ENCODE measurements at regions not wholly inside any gene's neighbourhood (a gene's known extent, or its start where the extent isn't known, plus 50 kb on each side); places are given as distances from the start of the nearest gene placed in this dataset.

DNA sequence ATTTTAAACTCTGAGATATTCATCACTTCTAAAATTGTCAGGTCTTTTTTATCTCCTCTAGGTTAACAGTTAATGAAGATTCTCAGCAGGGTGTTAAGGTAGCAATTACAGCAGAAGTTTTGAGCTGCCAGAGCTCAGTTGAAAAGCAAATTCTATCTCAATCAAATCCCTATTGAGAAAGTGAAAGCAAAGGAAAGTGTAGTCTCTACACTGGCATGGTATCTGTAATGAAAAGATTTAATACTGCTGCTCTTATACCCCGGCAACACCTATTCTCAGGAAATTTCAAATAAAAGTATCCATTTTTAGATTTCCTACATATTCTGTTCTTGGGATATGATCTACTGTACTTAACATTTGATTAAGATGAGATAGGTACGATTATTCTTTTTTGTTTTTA lies 913.5 kb downstream of the MRPL39 start:
- FAIRE-seq (no peak), DNase-seq (ENCODE audit: low read depth in 1 of 2, low spot score in 2 of 2) (no peak)
- no peak overlapping the region for H3K18ac ChIP-seq (ENCODE audit: extremely low read depth, low read length)
- H3K4me1 ChIP-seq (replicated peaks in 1 of 4; ENCODE audit: control insufficient read depth in 3 of 4, insufficient read depth in 4 of 4, low read length in 3 of 4) = no peaks in the 10 kb centered on the region
- WGBS, 2 experiments (ENCODE audit: extremely low coverage in 1 of 2, insufficient coverage in 1 of 2, insufficient read length in 1 of 2, insufficient replicate concordance in 2 of 2, low coverage in 1 of 2, low lambda C conversion rate in 2 of 2, missing lambda C conversion rate in 1 of 2) = 92% methylated on average over 2 of the region's 2 CpGs; no CpG with 5 or more reads in 1 of the 2 experiments
- H2BK120ac ChIP-seq (replicated peaks; ENCODE audit: low read depth, low read length) = no peak overlapping the region
- H4K91ac ChIP-seq (replicated peaks; ENCODE audit: insufficient read length, low read length) = no peak overlapping the region
- no peak overlapping the region for H4K8ac ChIP-seq (ENCODE audit: extremely low read depth, insufficient read depth, low read length)
- H3K23ac ChIP-seq (ENCODE audit: insufficient read length) = no peak overlapping the region
- H3K27ac ChIP-seq (ENCODE audit: low read depth, low read length) = no peak overlapping the region
- H3K4me2 ChIP-seq (ENCODE audit: insufficient read depth in 1 of 2, low read depth in 2 of 2, low read length in 2 of 2) = no peak overlapping the region
- no peaks in the 10 kb centered on the region for H3K23me2 ChIP-seq (ENCODE audit: low read depth, low read length)
- no peaks in the 10 kb centered on the region for H4K20me1 ChIP-seq (replicated peaks in 1 of 2; ENCODE audit: control insufficient read depth in 1 of 2, insufficient read depth in 2 of 2, low read length in 2 of 2)
- TF ChIP-seq SUZ12 (IDR thresholded peaks at IDR 0.05; ENCODE audit: low read length) = no peak
- no peak for TF ChIP-seq CHD2 (IDR thresholded peaks at IDR 0.05; ENCODE audit: low read length)
- TF ChIP-seq SIRT6 (IDR thresholded peaks at IDR 0.05; ENCODE audit: low read length) = no peak
- no peak for TF ChIP-seq RBBP5 (IDR thresholded peaks at IDR 0.05; ENCODE audit: borderline replicate concordance, low read depth, low read length)
- no peak for TF ChIP-seq ZNF274 (IDR thresholded peaks at IDR 0.05; ENCODE audit: borderline replicate concordance, extremely low read depth, low read length)
- TF ChIP-seq GABPA (IDR thresholded peaks at IDR 0.05; ENCODE audit: borderline replicate concordance, insufficient read depth, low read length) = no peak
- no peak for TF ChIP-seq RXRA (IDR thresholded peaks at IDR 0.05; ENCODE audit: insufficient read depth, low read depth, low read length)
- TF ChIP-seq RFX5 (IDR thresholded peaks at IDR 0.05; ENCODE audit: borderline replicate concordance, low read depth, low read length) = no peak
- no peaks in the 10 kb centered on the region for H3K36me3 ChIP-seq (ENCODE audit: control insufficient read depth in 2 of 4, insufficient read depth in 4 of 4, low read length in 3 of 4)
- ChIA-PET POLR2A (ENCODE audit: partially characterized antibody) (no interaction called here), CTCF (ENCODE audit: partially characterized antibody) (interaction anchor here (1.5 kb wide), 1 partner anchor 203 kb away, joined by 3 read pairs; no protein-coding TSS in a partner anchor)
- H3K4me3 ChIP-seq (ENCODE audit: extremely low read depth in 1 of 4, insufficient read depth in 2 of 4, low read depth in 3 of 4, low read length in 4 of 4) = no peak overlapping the region
- no peak overlapping the region for H2BK5ac ChIP-seq (ENCODE audit: low read depth, low read length)
- H3K56ac ChIP-seq (replicated peaks; ENCODE audit: insufficient read length, low read depth, low read length) = no peak overlapping the region
- no peak overlapping the region for H2BK15ac ChIP-seq (ENCODE audit: low read length)
- H3K4ac ChIP-seq (replicated peaks; ENCODE audit: insufficient read length, low read depth, low read length) = no peak overlapping the region
- H2BK12ac ChIP-seq (ENCODE audit: low read depth, low read length) = no peak overlapping the region
- H4K5ac ChIP-seq (ENCODE audit: insufficient read length, low read depth, low read length) = no peak overlapping the region
- H3K14ac ChIP-seq (ENCODE audit: insufficient read length) = no peak overlapping the region
- no peaks in the 10 kb centered on the region for H3K27me3 ChIP-seq (replicated peaks in 1 of 4; ENCODE audit: control insufficient read depth in 3 of 4, extremely low read depth in 1 of 4, insufficient read depth in 3 of 4, low read length in 3 of 4)
- no peak overlapping the region for H2BK20ac ChIP-seq (ENCODE audit: low read length)
- H2AK5ac ChIP-seq (ENCODE audit: low read depth, low read length) = no peak overlapping the region
- no peaks in the 10 kb centered on the region for H3K79me2 ChIP-seq (ENCODE audit: control insufficient read depth in 1 of 2, insufficient read depth in 2 of 2, low read length in 2 of 2)
- no peak overlapping the region for H3K9ac ChIP-seq (replicated peaks in 1 of 4; ENCODE audit: extremely low read depth in 1 of 4, low read depth in 3 of 4, low read length in 3 of 4)
- H3K79me1 ChIP-seq (ENCODE audit: low read depth, low read length) = no peaks in the 10 kb centered on the region
- peaks cover 0 to 14% of the 10 kb centered on the region in 2 experiments; a peak in 2 of 4 replicates for H3K9me3 ChIP-seq (ENCODE audit: insufficient read depth in 2 of 2, low read depth in 1 of 2, low read length in 1 of 2)
- H2AFZ ChIP-seq (ENCODE audit: low read length) = no peak overlapping the region
